Breast epithelium (tissue), 4 donors: ENCODE measurements at regions not wholly inside any gene's neighbourhood (a gene's known extent, or its start where the extent isn't known, plus 50 kb on each side); places are given as distances from the start of the nearest gene placed in this dataset.

Source experiments
- DNase-seq, 2 donors: peaks; one replicate each; pipeline ENCODE4 v3.0.0-alpha.2; 2019; ENCODE audit warnings: low spot score in 2 of 2
- H3K27ac ChIP-seq, 2 donors: fragments of 200-600 bp; sonication (generic) in 1 of 2; one replicate each; pipeline ENCODE4 v1.5.1; 2016 to 2019; ENCODE audit warnings: mild to moderate bottlenecking in 1 of 2
- H3K27me3 ChIP-seq, 2 donors: fragments of 200-600 bp; sonication (generic) in 1 of 2; one replicate each; pipeline versions ENCODE4 v1.5.1 to v1.6.0; 2017 to 2019; ENCODE audit warnings: control low read depth in 1 of 2, mild to moderate bottlenecking in 1 of 2
- H3K36me3 ChIP-seq: fragments of 200-600 bp; one replicate; pipeline ENCODE4 v1.5.1; 2019
- H3K4me1 ChIP-seq, 2 donors: fragments of 200-600 bp; sonication (generic); one replicate each; pipeline ENCODE4 v1.5.1; 2016 to 2019; ENCODE audit warnings: control low read depth in 1 of 2
- H3K4me3 ChIP-seq, 3 donors: fragments of 200-600 bp; sonication (generic); 1 replicate in 2 of 3; 2 replicates in 1 of 3; pipeline ENCODE4 v1.5.1; 2016 to 2019; ENCODE audit warnings: mild to moderate bottlenecking in 3 of 3, moderate library complexity in 2 of 3
- H3K9me3 ChIP-seq, 2 donors: fragments of 200-600 bp; sonication (generic) in 1 of 2; one replicate each; pipeline ENCODE4 v1.5.1; 2016 to 2019; ENCODE audit warnings: control low read depth in 1 of 2
- POLR2A ChIP-seq: fragments of 450-650 bp; IDR thresholded peaks from one replicate; pipeline ENCODE4 v1.6.1; 2016; ENCODE audit warnings: antibody characterized with exemption, mild to moderate bottlenecking, moderate library complexity
- POLR2AphosphoS5 ChIP-seq, 3 donors: sonication (generic); formaldehyde crosslinking; IDR thresholded peaks; one replicate each; pipeline ENCODE4 v1.6.1; 2017; ENCODE audit warnings: antibody characterized with exemption in 3 of 3
- intact Hi-C: fragments of 100-400 bp; cut with DNase I; formaldehyde crosslinking; loops from one replicate; pipeline ENCODE4 v1.15.1; 2023; ENCODE audit warnings: low total_unique reads
- TF ChIP-seq, protein P1 (sequence below), 3 donors: fragments of 450-650 bp; IDR thresholded peaks; one replicate each; pipeline ENCODE4 v1.5.1; 2016 to 2017; ENCODE audit warnings: antibody characterized with exemption in 3 of 3, mild to moderate bottlenecking in 3 of 3, moderate library complexity in 3 of 3

DNA sequence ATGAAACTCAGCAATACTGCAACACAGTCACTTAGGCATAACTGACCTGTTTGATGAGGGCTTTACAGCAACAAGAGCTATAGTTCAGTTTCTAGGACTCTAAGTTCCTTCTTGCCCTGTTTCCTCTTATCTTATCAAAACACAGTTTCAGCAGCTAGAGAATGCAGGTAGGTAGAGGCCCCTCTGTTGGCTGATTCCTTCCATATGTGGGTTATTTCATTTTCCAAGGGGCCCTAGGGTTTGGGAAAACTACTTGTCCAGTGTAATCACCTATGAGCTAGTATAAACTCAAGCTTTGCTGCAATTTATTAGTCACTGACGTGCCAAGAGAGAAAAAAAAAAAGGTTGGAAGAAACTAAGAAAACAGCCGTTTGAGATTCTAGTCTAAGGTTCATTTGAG is 607.7 kb upstream of the USP24 start:
- no peaks in the 10 kb centered on the region for H3K4me1 ChIP-seq
- no peaks in the 10 kb centered on the region for H3K27me3 ChIP-seq
- no peaks in the 10 kb centered on the region for H3K9me3 ChIP-seq
- no peak for DNase-seq
- TF ChIP-seq, protein P1, sequence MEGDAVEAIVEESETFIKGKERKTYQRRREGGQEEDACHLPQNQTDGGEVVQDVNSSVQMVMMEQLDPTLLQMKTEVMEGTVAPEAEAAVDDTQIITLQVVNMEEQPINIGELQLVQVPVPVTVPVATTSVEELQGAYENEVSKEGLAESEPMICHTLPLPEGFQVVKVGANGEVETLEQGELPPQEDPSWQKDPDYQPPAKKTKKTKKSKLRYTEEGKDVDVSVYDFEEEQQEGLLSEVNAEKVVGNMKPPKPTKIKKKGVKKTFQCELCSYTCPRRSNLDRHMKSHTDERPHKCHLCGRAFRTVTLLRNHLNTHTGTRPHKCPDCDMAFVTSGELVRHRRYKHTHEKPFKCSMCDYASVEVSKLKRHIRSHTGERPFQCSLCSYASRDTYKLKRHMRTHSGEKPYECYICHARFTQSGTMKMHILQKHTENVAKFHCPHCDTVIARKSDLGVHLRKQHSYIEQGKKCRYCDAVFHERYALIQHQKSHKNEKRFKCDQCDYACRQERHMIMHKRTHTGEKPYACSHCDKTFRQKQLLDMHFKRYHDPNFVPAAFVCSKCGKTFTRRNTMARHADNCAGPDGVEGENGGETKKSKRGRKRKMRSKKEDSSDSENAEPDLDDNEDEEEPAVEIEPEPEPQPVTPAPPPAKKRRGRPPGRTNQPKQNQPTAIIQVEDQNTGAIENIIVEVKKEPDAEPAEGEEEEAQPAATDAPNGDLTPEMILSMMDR (IDR thresholded peaks at IDR 0.05): no peak
- no peak for TF ChIP-seq POLR2A
- TF ChIP-seq POLR2AphosphoS5 (IDR thresholded peaks at IDR 0.05): no peak
- intact Hi-C loops: no loop called here
- H3K4me3 ChIP-seq: no peak overlapping the region
- H3K36me3 ChIP-seq: no peaks in the 10 kb centered on the region
- H3K27ac ChIP-seq: no peak overlapping the region

DNA sequence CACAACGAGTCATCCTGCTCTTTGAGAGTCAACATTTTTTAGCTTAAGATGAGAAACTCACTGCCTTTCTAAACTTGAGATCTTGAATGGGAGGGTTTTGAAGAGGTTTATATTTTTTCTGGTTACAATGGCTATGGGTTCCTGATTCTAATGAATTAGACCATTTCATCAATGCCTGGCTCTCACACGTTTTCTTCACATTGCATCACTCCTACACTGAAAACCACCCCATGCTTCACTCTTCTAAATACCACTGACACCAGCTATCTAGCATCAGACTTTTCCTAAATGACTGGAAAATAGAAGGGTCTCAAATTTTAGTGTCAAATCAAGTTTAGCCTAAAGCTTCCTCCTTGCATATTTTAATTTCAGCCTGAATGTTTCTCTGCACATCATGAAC is 606.1 kb upstream of the USP24 start:
- H3K27me3 ChIP-seq: no peaks in the 10 kb centered on the region
- TF ChIP-seq POLR2A (no peak), POLR2AphosphoS5 (IDR thresholded peaks at IDR 0.05) (no peak)
- TF ChIP-seq, protein P1 (IDR thresholded peaks at IDR 0.05): no peak
- no peaks in the 10 kb centered on the region for H3K36me3 ChIP-seq
- H3K27ac ChIP-seq: no peak overlapping the region
- H3K4me1 ChIP-seq: no peaks in the 10 kb centered on the region
- intact Hi-C loops: no loop called here
- DNase-seq: no peak
- no peak overlapping the region for H3K4me3 ChIP-seq
- no peaks in the 10 kb centered on the region for H3K9me3 ChIP-seq

DNA sequence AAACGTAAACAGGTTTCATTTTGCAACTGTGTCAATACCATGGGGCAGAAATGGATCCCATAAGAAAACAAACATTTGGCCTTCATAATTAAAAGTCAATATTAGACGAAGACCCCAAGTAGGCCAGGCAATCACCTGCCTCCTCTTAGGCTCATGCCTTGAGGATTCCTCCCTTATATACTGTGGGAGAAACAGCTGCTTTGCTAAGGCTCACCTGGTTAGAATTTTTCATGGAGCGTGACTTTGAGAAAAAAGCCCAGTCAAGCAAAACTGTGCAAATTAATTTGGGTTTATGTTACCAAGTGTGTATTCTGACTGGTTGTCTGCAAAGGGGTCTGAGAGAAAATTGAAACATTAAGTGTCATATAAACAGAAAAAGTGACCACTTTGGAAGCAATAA is 605.3 kb upstream of the USP24 start:
- no peak overlapping the region for H3K27ac ChIP-seq
- H3K36me3 ChIP-seq: no peaks in the 10 kb centered on the region
- TF ChIP-seq POLR2AphosphoS5 (IDR thresholded peaks at IDR 0.05) (no peak), POLR2A (no peak)
- TF ChIP-seq, protein P1 (IDR thresholded peaks at IDR 0.05): no peak
- no peaks in the 10 kb centered on the region for H3K9me3 ChIP-seq
- no peaks in the 10 kb centered on the region for H3K27me3 ChIP-seq
- intact Hi-C loops: no loop called here
- no peak overlapping the region for H3K4me3 ChIP-seq
- no peaks in the 10 kb centered on the region for H3K4me1 ChIP-seq
- no peak for DNase-seq

DNA sequence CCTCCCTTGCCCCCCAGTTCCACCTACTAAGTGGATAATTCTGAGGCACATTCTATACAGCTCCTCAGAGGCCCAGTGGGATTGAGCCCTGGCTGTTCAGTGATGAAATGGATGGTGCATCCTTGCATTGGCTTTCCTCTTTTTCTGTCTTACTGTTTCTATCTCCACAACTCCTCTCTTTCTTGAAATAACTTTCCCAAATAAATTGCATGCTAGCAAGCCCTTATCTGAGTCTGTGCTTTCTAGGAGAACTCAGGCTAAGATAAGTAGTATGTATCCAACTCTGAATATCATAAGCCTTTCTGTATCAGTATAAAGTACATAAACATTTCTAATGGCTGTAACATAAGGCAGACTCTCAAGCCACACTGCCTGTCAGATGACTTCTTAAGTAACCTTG is 603.8 kb upstream of the USP24 start:
- TF ChIP-seq POLR2AphosphoS5 (IDR thresholded peaks at IDR 0.05) (no peak), POLR2A (no peak)
- TF ChIP-seq, protein P1 (IDR thresholded peaks at IDR 0.05): no peak
- Histone ChIP-seq H3K4me1 (no peaks in the 10 kb centered on the region), H3K27ac (no peak overlapping the region), H3K9me3 (no peaks in the 10 kb centered on the region), H3K36me3 (no peaks in the 10 kb centered on the region), H3K4me3 (no peak overlapping the region), H3K27me3 (no peaks in the 10 kb centered on the region)
- intact Hi-C loops: no loop called here
- no peak for DNase-seq

DNA sequence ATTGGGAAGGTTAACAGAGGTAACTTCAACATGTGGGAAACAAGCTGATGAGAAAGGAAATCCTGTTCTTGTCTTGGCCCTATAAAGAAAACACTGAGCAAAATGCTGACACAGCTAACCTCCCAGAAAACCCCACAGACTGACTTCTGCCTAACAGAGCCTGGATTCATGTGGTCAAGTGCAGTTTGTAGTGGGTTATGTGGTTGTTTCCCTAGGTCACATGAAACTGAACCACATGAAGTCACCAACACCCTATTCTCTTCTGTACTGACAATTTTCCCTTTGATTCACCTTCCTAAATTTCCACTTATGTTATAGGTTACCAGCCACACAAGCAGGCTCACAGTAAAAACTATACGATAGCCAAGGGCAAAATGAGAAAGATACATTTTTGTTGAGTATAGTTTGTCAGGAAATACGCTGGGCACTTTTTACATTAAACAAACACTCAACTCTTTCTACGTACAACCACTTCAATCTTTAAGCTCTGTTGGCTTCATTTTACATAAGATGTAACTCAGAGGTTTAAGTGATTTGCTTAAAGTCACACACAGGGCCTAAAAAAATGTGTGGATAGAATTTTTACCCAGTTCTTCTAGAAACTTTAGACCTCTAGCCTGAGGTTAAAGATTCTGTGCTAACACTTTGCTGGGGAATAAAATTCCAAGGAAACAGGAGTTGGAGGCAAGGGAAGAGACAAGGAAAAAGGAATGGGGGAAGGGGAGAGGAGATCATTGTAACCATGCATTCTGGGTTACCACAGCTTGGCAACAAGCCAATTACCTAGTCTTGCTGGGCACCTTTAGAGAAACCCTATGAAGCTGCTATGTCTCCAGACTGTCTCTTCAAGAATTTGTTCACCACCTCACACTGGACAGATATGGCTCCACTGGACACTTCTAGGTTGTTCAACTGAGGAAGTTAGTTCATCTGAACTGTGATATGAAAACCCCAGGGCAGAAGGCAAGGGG is 601.6 kb upstream of the USP24 start:
- Histone ChIP-seq H3K4me1 (no peaks in the 10 kb centered on the region), H3K9me3 (no peaks in the 10 kb centered on the region), H3K27me3 (no peaks in the 10 kb centered on the region), H3K4me3 (no peak overlapping the region), H3K36me3 (no peaks in the 10 kb centered on the region), H3K27ac (no peak overlapping the region)
- no peak for TF ChIP-seq POLR2AphosphoS5 (IDR thresholded peaks at IDR 0.05)
- TF ChIP-seq POLR2A: no peak
- TF ChIP-seq, protein P1 (IDR thresholded peaks at IDR 0.05): no peak
- intact Hi-C loops: no loop called here
- no peak for DNase-seq
